Islet precursor cell (in vitro differentiated cells): ENCODE measurements at regions not wholly inside any gene's neighbourhood (a gene's known extent, or its start where the extent isn't known, plus 50 kb on each side); places are given as distances from the start of the nearest gene placed in this dataset.
"Not testable (repeated sequence)": the region's sequence is repeated elsewhere in the genome, so short reads cannot be mapped to it uniquely, and the experiment has no call there.

ENCODE experiments used
- DNase-seq: peaks from one replicate; pipeline ENCODE4 v3.0.0-alpha.2; 2018

- not testable (repeated sequence) for DNase-seq
Measured at GRCh38 chr9:67112148-67112547, 119.8 kb upstream of the SPATA31A3 start.

- not testable (repeated sequence) for DNase-seq
Measured at GRCh38 chr9:67111733-67112132, 119.4 kb upstream of the SPATA31A3 start.

- DNase-seq = not testable (repeated sequence)
Measured at GRCh38 chr9:67109859-67110258, 117.5 kb upstream of the SPATA31A3 start.

- DNase-seq = not testable (repeated sequence)
Measured at GRCh38 chr9:67106659-67107058, 114.3 kb upstream of the SPATA31A3 start.

GRCh38 chr9:67102506-67103276, 110.3 kb upstream of the SPATA31A3 start:
- not testable (repeated sequence) for DNase-seq

- peak; percentile 29 for DNase-seq
Measured at GRCh38 chr9:67091104-67091503, 98.8 kb upstream of the SPATA31A3 start.

- not testable (repeated sequence) for DNase-seq
Measured at GRCh38 chr9:67086862-67087261, 94.5 kb upstream of the SPATA31A3 start.

- not testable (repeated sequence) for DNase-seq
Measured at GRCh38 chr9:67066140-67066539, 73.8 kb upstream of the SPATA31A3 start.

GRCh38 chr9:67058898-67059715, 66.8 kb upstream of the SPATA31A3 start:
- peak; percentile 60 for DNase-seq
